Smooth muscle cell (in vitro differentiated cells): ENCODE measurements at regions not wholly inside any gene's neighbourhood (a gene's known extent, or its start where the extent isn't known, plus 50 kb on each side); places are given as distances from the start of the nearest gene placed in this dataset.

ENCODE experiments used
- DNase-seq: peaks from one replicate; lab custom pipeline; 2025; ENCODE audit not compliant: unreplicated experiment; lab: John Stamatoyannopoulos, UW
- H2AFZ ChIP-seq: fragments of 200-600 bp; sonication (generic); 2 replicates; pipeline ENCODE4 v1.6.0; 2016; ENCODE audit warnings: antibody characterized with exemption, low read depth, mild to moderate bottlenecking
- H3F3A ChIP-seq: fragments of 200-600 bp; sonication (generic); 2 replicates; pipeline ENCODE4 v1.6.0; 2017; ENCODE audit warnings: antibody characterized with exemption, low read depth
- H3K27ac ChIP-seq: fragments of 200-600 bp; sonication (generic); 2 replicates; pipeline ENCODE4 v1.5.1; 2016; ENCODE audit warnings: low read depth, mild to moderate bottlenecking
- H3K27me3 ChIP-seq: fragments of 200-600 bp; sonication (generic); 2 replicates; pipeline ENCODE4 v1.6.1; 2016; ENCODE audit warnings: low read depth, mild to moderate bottlenecking
- H3K36me3 ChIP-seq: fragments of 200-600 bp; sonication (generic); 2 replicates; pipeline ENCODE4 v1.5.1; 2016; ENCODE audit warnings: low read depth
- H3K4me1 ChIP-seq: fragments of 200-600 bp; sonication (generic); 2 replicates; pipeline ENCODE4 v1.5.1; 2016; ENCODE audit warnings: low read depth
- H3K4me2 ChIP-seq: fragments of 200-600 bp; sonication (generic); 2 replicates; pipeline ENCODE4 v1.6.0; 2016; ENCODE audit warnings: mild to moderate bottlenecking
- H3K4me3 ChIP-seq: fragments of 200-600 bp; sonication (generic); 2 replicates; pipeline ENCODE4 v1.5.1; 2016; ENCODE audit warnings: mild to moderate bottlenecking
- H3K79me2 ChIP-seq: fragments of 200-600 bp; sonication (generic); 2 replicates; pipeline ENCODE4 v1.6.0; 2016; ENCODE audit warnings: low read depth, mild to moderate bottlenecking
- H3K9ac ChIP-seq: fragments of 200-600 bp; sonication (generic); 2 replicates; pipeline ENCODE4 v1.6.0; 2016; ENCODE audit warnings: low read depth
- H3K9me3 ChIP-seq: fragments of 200-600 bp; sonication (generic); replicated peaks from 2 replicates; pipeline ENCODE4 v1.5.1; 2016; ENCODE audit warnings: low read depth
- H4K20me1 ChIP-seq: fragments of 200-600 bp; sonication (generic); 2 replicates; pipeline ENCODE4 v1.6.0; 2016; ENCODE audit warnings: low read depth
- WGBS: methylation state at CpG from one replicate; pipeline ENCODE4 v1.1.7; 2016; ENCODE audit warnings: low lambda C conversion rate; 5-methylcytosine and 5-hydroxymethylcytosine counted together
- TF ChIP-seq, protein P1 (sequence below): fragments of 200-600 bp; sonication (generic); IDR thresholded peaks from 2 replicates; pipeline ENCODE4 v1.5.1; 2017; ENCODE audit warnings: borderline replicate concordance, mild to moderate bottlenecking, antibody characterized with exemption; ENCODE audit not compliant: insufficient read depth, poor library complexity, severe bottlenecking

DNA sequence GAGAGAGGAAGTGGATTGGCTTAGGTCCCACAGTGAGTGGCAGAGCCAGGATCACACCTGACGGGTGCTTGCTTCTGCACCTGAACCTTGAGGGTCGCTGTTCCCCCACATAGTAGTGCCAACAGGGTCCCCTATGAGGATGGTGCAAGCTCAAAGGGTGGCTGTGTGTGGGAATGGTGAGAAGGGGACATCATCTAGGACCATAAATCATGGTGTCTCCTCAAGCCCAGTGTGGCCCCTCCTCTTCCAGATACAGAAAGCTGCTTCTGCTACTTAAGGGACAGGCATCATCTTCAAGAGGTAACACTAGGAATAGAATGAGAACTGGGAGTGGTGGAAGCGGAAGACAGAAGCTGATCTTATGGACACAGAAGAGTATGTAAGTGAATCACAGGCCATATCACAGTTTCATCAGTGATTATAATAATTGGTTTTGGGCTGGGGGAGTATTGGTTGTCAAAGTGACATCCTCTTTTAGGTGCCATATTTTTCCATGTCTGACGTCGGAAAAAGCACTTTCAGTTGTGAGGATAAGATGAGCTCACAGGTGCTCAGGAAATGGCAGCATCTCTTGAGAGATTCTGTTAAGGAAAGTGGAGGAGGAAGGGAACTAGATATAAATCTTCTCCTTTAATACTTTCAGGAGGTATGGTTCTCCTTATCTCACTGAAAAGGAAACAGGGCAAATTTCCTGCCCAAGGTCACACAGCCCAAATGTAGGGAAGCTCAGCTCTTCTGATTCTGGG, 83.2 kb upstream of the HNF1B start:
- Histone ChIP-seq H3K9me3 (no peaks in the 10 kb centered on the region), H3K4me3 (no peak overlapping the region), H3K36me3 (no peaks in the 10 kb centered on the region), H3K79me2 (no peaks in the 10 kb centered on the region), H3K27ac (no peak overlapping the region), H2AFZ (no peak overlapping the region), H3K9ac (no peak overlapping the region), H3F3A (no peaks in the 10 kb centered on the region), H3K27me3 (no peaks in the 10 kb centered on the region), H4K20me1 (no peaks in the 10 kb centered on the region), H3K4me2 (no peak overlapping the region), H3K4me1 (no peaks in the 10 kb centered on the region)
- TF ChIP-seq, protein P1, sequence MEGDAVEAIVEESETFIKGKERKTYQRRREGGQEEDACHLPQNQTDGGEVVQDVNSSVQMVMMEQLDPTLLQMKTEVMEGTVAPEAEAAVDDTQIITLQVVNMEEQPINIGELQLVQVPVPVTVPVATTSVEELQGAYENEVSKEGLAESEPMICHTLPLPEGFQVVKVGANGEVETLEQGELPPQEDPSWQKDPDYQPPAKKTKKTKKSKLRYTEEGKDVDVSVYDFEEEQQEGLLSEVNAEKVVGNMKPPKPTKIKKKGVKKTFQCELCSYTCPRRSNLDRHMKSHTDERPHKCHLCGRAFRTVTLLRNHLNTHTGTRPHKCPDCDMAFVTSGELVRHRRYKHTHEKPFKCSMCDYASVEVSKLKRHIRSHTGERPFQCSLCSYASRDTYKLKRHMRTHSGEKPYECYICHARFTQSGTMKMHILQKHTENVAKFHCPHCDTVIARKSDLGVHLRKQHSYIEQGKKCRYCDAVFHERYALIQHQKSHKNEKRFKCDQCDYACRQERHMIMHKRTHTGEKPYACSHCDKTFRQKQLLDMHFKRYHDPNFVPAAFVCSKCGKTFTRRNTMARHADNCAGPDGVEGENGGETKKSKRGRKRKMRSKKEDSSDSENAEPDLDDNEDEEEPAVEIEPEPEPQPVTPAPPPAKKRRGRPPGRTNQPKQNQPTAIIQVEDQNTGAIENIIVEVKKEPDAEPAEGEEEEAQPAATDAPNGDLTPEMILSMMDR = no peak
- WGBS = 96% methylated on average over 5 of the region's 5 CpGs
- DNase-seq = no peak

DNA sequence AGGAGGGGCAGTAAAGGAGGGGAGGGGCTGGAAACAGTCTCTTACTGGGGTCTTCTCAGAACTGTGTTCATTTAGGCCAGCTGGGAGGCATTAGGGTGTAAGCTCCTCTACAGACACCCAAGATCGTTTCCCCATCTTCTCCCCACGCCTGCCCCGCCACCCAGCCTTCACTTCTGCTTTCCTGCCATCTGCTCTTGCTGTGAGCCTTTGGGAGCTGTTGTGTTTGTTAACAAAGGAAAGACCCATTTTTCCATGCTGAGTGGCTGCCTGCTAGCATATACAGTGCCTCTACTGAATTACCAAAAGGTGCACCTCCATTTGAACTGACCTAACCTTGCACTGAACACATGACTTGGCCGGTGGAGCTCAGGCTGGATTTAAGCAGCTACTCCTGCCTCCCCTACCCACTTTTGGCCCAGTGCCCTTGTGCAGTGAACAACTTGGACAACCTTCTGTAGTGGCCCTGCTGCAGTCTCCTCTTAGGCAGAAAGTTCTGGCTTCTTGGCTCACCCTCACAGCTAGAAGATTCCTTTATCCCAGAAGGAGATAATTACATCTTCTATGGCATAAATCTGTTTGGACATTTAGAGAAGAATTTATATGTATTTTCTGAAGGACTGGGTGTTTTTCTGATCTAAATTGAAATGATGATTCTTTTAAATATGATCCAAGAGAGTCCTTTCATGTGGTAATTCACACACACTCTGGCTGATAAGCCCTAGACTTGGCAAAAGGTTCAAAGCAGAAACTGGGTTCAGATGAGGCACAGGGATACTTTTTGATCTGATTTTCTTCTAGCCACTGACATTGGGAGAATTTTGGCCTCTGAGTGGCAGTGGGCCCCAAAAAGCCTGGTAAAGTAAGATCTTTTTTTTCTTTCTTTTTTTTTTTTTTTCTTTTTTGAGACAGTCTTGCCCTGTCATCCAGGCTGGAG, 81.9 kb upstream of the HNF1B start:
- TF ChIP-seq, protein P1 = no peak
- Histone ChIP-seq H3K27me3 (no peaks in the 10 kb centered on the region), H3K4me2 (no peak overlapping the region), H3K27ac (no peak overlapping the region), H3K36me3 (no peaks in the 10 kb centered on the region), H2AFZ (no peak overlapping the region), H3F3A (no peaks in the 10 kb centered on the region), H3K4me1 (no peaks in the 10 kb centered on the region), H3K9me3 (no peaks in the 10 kb centered on the region), H3K4me3 (no peak overlapping the region), H3K79me2 (no peaks in the 10 kb centered on the region), H3K9ac (no peak overlapping the region), H4K20me1 (no peaks in the 10 kb centered on the region)
- 89% methylated on average over 4 of the region's 4 CpGs for WGBS
- DNase-seq = no peak

DNA sequence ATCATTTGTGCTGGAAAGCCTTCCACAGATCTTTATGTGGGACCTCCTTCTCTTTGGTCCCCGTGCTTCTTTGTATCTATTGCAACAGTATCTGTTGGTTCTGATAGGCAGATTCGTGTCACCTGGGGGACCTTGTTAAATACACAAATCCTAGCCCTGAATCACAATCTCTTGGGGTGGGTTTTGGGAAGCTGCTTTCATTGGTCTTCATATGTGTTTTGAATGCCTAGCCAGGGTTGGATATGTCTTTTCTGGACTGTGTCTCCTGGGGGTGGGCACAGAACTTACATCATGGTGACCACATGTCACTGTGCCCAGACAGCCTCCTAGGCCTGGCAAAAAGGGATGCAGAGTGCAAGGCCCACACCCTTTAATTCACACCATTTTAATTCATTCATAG, 81.0 kb upstream of the HNF1B start:
- Histone ChIP-seq H3K4me3 (no peak overlapping the region), H3F3A (no peaks in the 10 kb centered on the region), H3K4me1 (no peaks in the 10 kb centered on the region), H3K79me2 (no peaks in the 10 kb centered on the region), H3K36me3 (no peaks in the 10 kb centered on the region), H3K9me3 (no peaks in the 10 kb centered on the region), H3K27me3 (no peaks in the 10 kb centered on the region), H3K27ac (no peak overlapping the region), H2AFZ (no peak overlapping the region), H3K9ac (no peak overlapping the region), H4K20me1 (no peaks in the 10 kb centered on the region), H3K4me2 (no peak overlapping the region)
- no peak for DNase-seq
- TF ChIP-seq, protein P1 = no peak
- WGBS = 100% methylated on average over 2 of the region's 2 CpGs
